Motor neuron (in vitro differentiated cells): ENCODE measurements at regions not wholly inside any gene's neighbourhood (a gene's known extent, or its start where the extent isn't known, plus 50 kb on each side); places are given as distances from the start of the nearest gene placed in this dataset.
A peak's percentile ranks its signal among the peaks of the same experiment; 100 is the strongest.

Experiments
- ATAC-seq, 8 experiments: fragments of 200-7000 bp; cut with Tn5 transposase; replicated peaks in 6 of 8; 2 replicates each; pipeline ENCODE4 v1.8.0; 2021; ENCODE audit warnings: mild to moderate bottlenecking in 8 of 8, moderate library complexity in 8 of 8
- H3K27ac ChIP-seq, 2 donors: fragments of 250-450 bp; sonication (Bioruptor Pico); 2 replicates each; pipeline ENCODE4 v1.9.0; 2021; ENCODE audit warnings: antibody characterized with exemption in 2 of 2, mild to moderate bottlenecking in 2 of 2, moderate library complexity in 1 of 2
- H3K4me1 ChIP-seq, 2 donors: fragments of 250-450 bp; sonication (Bioruptor Pico); replicated peaks in 1 of 2; 2 replicates each; pipeline ENCODE4 v1.6.1; 2021; ENCODE audit warnings: antibody characterized with exemption in 2 of 2, mild to moderate bottlenecking in 2 of 2, moderate library complexity in 1 of 2
- H3K4me3 ChIP-seq, 5 donors: fragments of 250-450 bp; sonication (Bioruptor Pico); 2 replicates each; pipeline ENCODE4 v1.9.0; 2021; ENCODE audit warnings: antibody characterized with exemption in 5 of 5, mild to moderate bottlenecking in 5 of 5, moderate library complexity in 4 of 5
- WGBS, 10 experiments: fragments of 450-650 bp; shearing (Covaris generic); methylation state at CpG; one replicate each; pipeline ENCODE4 v1.0.0; 2022; 5-methylcytosine and 5-hydroxymethylcytosine counted together
- in situ Hi-C, 9 experiments: fragments of 400-800 bp; cut with MboI; loops; one replicate each; pipeline ENCODE4 v1.15.0; 2021; ENCODE audit warnings: low sequenced_read_pairs in 9 of 9, low pct_unique_long_range_greater_than_20kb in 2 of 9; ENCODE audit not compliant: unreplicated experiment in 9 of 9

DNA sequence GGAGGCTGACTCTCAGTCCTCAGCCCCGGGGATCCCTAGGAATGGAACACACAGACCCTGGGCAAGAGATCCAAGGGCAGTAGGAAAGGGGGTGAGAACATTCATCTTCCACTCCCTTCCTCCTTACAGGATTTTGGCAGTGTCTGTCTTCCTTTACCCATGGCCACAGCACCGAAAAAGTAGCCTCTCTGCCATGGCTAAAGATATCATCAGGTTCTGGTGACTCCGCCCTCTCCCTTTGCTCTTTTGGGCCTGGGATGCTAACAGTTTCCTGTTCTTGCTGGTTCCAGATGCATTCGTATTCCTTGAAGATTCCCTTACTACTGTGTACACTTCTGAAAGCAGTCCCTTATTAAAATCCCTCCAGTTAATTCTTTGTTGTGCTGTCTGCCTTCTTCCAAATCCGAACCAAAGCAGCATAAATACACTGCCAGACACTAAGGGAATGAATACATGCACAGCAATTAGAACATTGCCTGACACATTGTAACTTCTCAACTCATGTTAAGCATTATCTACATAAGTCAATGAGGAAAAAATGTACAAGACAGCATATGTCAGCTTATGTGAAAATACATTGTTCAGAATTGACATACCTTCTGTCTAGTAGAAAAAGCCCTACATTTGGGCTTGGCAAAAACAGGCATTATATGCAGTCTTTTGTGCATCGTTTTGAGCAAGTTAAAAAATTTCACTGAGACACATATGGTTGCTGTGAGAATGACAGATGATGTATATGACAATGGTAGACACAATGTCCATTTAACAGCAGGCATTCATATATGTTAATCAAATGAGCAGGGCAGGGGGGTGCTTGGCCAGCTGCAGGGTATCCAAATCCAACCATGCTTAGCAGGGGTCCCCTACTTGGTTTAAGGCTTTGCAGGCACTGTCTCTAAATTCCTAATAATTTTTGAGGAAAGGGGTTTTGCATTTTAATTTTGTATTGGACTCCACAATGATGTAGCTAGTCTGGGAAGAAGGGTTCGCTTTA is 58.8 kb upstream of the RAI14 start:
- H3K27ac ChIP-seq, result no peak overlapping the region
- ATAC-seq, result peak in 6 of 8 experiments; percentile 12 to 44 (median 20)
- in situ Hi-C loops, result no loop called here
- no peak overlapping the region for H3K4me3 ChIP-seq
- 18 to 88% (median 79%) methylated on average over 1 to 7 of the region's 7 CpGs; no CpG with 5 or more reads in 2 of the 10 experiments for WGBS, 10 experiments
- H3K4me1 ChIP-seq, result peaks cover 14 to 19% of the 10 kb centered on the region in 2 donors

DNA sequence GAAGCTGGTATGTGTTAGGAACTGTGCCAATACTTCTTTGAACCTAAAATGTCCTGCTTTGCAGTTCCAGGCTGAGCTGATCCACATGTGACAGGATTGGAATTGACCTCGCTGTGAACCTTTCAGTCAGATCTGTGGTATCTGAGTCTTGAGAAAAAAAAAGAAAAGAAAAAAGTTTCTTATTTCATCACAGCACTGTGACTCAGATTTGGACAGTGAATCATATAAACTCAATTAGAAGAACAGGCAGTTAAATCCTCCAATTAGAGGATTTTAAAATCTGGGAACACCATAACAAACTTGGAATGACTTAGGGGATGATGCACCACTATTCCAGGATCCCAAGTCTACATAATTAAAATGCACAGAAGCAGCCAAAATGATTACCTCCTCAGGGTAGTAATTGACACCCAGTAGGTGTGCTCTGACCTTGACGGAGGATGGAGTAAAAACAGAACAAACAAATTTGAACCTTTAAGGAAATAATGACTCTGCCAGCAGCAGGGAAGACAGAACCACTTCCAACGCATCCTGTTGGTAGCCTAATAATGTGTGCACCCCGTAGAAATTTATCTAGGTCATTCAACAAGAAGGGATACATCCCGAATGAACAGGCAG is 57.8 kb upstream of the RAI14 start:
- Histone ChIP-seq H3K4me1 (peaks cover 14 to 19% of the 10 kb centered on the region in 2 donors), H3K4me3 (no peak overlapping the region), H3K27ac (no peak overlapping the region)
- in situ Hi-C loops, result no loop called here
- 0 to 100% (median 67%) methylated on average over 1 to 5 of the region's 5 CpGs; no CpG with 5 or more reads in 3 of the 10 experiments for WGBS, 10 experiments
- ATAC-seq, result peak; percentile 66 to 94 (median 85)

DNA sequence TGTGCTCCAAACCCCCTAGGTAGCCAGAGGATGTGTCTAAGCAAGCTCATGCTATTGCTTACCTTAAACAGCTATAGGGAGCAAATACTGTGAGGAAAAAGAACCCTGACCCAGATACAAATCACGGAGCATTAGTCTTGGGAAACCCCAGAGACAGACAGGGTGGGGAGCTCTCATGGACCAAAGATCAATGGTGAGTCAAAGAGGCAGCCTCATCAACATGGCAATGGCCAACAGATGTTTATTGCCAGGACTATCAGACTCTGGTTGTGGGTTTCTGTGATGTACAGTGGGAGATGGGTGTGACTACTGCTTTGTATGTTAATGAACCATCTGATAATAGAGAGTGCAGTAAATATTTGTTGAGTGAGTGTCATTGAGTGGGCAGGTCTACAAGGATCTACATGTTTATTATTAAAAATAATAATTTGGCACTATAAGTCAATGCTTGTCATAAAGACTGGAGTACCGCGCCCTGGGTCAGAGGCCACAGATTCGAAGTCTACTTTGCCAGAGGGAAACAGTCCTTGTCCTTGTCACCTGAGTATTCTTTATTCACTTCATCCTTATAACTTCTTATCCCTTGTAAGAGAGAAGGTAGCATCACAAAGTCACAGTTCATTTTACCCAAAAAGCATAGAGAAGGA is 56.5 kb upstream of the RAI14 start:
- no peak overlapping the region for H3K4me3 ChIP-seq
- 10 to 100% (median 74%) methylated on average over 1 to 4 of the region's 4 CpGs; no CpG with 5 or more reads in 2 of the 10 experiments for WGBS, 10 experiments
- H3K4me1 ChIP-seq, result peaks cover 14 to 19% of the 10 kb centered on the region in 2 donors
- in situ Hi-C loops, result no loop called here
- H3K27ac ChIP-seq, result no peak overlapping the region
- ATAC-seq, result peak in 2 of 8 experiments; percentile 72 to 84

DNA sequence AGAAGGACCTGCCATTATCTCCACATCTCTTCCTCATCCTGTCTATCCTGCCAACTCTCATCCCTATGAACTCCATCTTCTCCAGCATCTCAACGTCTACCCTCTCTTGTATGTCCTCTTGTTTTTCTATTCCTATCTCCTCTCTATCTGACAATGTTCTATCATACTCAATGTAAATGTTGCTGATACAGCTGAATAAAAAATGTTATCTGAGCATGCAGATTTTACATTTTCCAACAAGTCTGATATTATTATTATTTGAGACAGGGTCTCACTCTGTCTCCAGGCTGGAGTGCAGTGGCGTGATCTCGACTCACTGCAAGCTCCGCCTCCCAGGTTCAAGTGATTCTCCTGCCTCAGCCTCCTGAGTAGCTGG is 56.0 kb upstream of the RAI14 start:
- in situ Hi-C loops, result no loop called here

DNA sequence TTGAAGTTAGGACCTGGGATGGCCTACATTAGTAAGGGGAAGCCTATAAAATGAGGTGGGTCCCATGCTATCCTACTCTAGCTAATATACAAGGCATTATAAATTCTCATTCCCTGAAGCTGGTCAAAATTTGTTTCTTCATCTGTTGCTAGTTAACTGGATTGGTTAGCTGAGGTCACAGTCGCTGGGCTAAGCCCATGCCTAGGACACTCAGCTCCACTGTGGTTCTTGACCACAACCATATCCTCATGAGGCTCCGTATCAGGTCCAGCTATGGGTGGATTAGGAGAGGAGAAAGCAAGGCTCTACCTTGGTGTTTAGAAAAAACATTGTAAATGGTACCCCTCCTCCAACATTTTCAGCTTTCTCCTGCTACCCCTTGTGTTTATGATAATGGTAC is 52.8 kb upstream of the RAI14 start:
- in situ Hi-C loops, result no loop called here
- H3K4me3 ChIP-seq, result no peak overlapping the region
- 92 to 100% (median 100%) methylated on average over 1 to 2 of the region's 2 CpGs; no CpG with 5 or more reads in 3 of the 10 experiments for WGBS, 10 experiments
- peaks cover under 1 to 3% of the 10 kb centered on the region in 2 donors for H3K4me1 ChIP-seq
- H3K27ac ChIP-seq, result no peak overlapping the region
- ATAC-seq, result no peak

More for the DNA sequence above, 56.0 kb upstream of the RAI14 start:
- H3K27ac ChIP-seq, result no peak overlapping the region
- H3K4me3 ChIP-seq, result no peak overlapping the region
- 80 to 100% (median 95%) methylated on average over 1 to 4 of the region's 4 CpGs; no CpG with 5 or more reads in 2 of the 10 experiments for WGBS, 10 experiments
- no peak for ATAC-seq
- H3K4me1 ChIP-seq, result peaks cover 14 to 19% of the 10 kb centered on the region in 2 donors

DNA sequence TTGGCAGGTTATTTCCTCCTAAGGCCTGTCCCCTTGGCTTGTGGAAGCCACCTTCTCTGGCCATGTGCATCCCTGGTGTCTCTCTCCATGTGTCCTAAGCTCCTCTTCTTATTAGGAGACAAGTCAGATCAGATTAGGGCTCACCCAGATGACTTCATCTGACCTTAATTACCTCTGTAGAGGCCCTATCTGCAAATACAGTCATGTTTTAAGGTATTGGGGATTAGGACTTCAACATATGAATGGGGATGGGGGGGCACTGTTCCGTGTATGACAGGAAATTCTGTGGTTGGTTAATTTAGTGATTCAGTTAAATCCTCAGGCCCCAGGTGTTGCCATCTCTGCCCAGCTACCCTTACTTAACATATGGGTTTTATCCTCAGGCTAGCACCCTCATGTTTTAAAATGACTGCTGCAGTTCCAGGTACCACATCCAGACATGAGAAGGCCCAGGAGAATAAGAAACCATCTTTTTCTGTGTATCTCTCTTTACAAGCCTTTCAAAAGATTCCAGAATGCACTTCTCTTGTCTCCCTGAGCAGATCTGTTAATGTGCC is 51.9 kb upstream of the RAI14 start:
- WGBS, 10 experiments, result 33 to 100% (median 53%) methylated on average over 1 of the region's 1 CpG; no CpG with 5 or more reads in 6 of the 10 experiments
- Histone ChIP-seq H3K4me3 (no peak overlapping the region), H3K27ac (no peak overlapping the region), H3K4me1 (no peaks in the 10 kb centered on the region)
- in situ Hi-C loops, result no loop called here
- no peak for ATAC-seq

DNA sequence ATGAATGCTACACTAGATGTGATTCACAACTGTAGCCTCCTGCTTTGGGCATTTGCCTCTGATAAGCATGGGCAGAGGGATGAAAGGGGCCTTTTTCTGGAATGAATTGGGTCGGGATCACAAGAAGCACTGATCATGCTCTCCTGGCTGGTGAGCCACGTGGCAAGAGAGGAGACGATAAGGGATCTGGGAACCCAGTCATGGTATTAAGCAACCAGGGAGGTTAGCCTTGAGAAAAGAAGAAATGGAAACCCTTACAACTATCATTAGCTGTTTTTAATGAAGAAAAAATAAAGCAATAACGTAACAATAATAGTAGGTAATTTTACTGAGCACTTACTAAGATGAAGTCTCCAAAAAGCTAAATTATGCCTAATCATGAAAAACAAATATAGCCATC is 50.0 kb upstream of the RAI14 start:
- 67 to 87% (median 84%) methylated on average over 2 to 4 of the region's 4 CpGs; no CpG with 5 or more reads in 1 of the 10 experiments for WGBS, 10 experiments
- Histone ChIP-seq H3K4me1 (peaks cover 0 to 9% of the 10 kb centered on the region in 2 donors), H3K4me3 (no peak overlapping the region), H3K27ac (no peak overlapping the region)
- ATAC-seq, result no peak
- in situ Hi-C loops, result no loop called here
